ENCODE measurements at regions not wholly inside any gene's neighbourhood (a gene's known extent, or its start where the extent isn't known, plus 50 kb on each side); places are given as distances from the start of the nearest gene placed in this dataset.

DNA sequence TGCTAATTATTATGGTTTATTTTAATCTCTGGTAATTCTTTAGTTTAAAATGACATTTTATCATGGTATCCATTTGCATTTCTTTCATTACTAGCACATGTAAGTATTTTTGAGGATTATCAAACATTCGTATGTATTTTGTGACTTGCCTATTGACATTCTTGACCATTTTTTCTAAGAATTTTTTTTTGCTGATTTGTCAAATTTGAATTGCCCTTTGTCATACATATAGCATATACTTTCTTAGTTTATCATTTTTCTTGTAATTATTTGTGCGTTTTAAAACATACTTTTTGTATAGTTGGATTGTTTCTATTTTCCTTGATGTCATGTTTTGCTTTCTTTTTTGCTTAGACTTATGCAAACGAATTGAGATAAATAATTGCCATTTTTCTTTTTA lies 358.5 kb upstream of the RBMS3 start:
- Histone ChIP-seq H3K9ac (ENCODE audit: insufficient read length) (no peak overlapping the region), H3K36me3 (ENCODE audit: insufficient read depth, low read length) (no peaks in the 10 kb centered on the region), H3K9me3 (ENCODE audit: low read depth, low read length) (no peaks in the 10 kb centered on the region), H3K27ac (no peak overlapping the region), H3K4me3 (no peak overlapping the region)
- no peak for DNase-seq (ENCODE audit: low read depth, low spot score)
- no peak for TF ChIP-seq FOXP2 (optimal IDR thresholded peaks at IDR 0.05; ENCODE audit: control extremely low read depth, extremely low read length, insufficient read depth)
- no peak for TF ChIP-seq POLR2AphosphoS5 (IDR thresholded peaks at IDR 0.05; ENCODE audit: borderline replicate concordance, low read depth, low read length)
- no peak for TF ChIP-seq EZH2 (IDR thresholded peaks at IDR 0.05)

DNA sequence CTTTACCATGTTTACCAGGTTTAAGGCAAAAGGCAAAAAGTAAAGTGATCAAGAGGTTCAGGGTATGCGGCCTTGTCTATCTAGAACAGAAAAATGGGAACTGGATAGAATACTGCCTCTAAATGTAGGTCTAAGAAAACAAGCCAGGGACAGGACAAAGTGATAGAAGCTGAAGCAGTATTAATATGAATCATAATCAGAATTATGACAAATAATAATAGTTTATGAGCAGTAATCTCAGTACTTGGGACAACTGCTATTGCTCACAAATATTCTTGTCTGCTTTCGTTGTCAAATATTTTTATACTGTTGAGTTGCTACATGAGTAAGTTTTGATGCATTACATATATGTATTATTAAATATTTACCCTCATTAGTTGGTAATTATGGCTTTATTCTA lies 356.9 kb upstream of the RBMS3 start:
- no peak overlapping the region for H3K9ac ChIP-seq (ENCODE audit: insufficient read length)
- TF ChIP-seq EZH2 (IDR thresholded peaks at IDR 0.05), result no peak
- no peak for TF ChIP-seq POLR2AphosphoS5 (IDR thresholded peaks at IDR 0.05; ENCODE audit: borderline replicate concordance, low read depth, low read length)
- no peak for TF ChIP-seq FOXP2 (optimal IDR thresholded peaks at IDR 0.05; ENCODE audit: control extremely low read depth, extremely low read length, insufficient read depth)
- no peak for DNase-seq (ENCODE audit: low read depth, low spot score)
- H3K9me3 ChIP-seq (ENCODE audit: low read depth, low read length), result no peaks in the 10 kb centered on the region
- H3K27ac ChIP-seq, result no peak overlapping the region
- no peak overlapping the region for H3K4me3 ChIP-seq
- H3K36me3 ChIP-seq (ENCODE audit: insufficient read depth, low read length), result no peaks in the 10 kb centered on the region

DNA sequence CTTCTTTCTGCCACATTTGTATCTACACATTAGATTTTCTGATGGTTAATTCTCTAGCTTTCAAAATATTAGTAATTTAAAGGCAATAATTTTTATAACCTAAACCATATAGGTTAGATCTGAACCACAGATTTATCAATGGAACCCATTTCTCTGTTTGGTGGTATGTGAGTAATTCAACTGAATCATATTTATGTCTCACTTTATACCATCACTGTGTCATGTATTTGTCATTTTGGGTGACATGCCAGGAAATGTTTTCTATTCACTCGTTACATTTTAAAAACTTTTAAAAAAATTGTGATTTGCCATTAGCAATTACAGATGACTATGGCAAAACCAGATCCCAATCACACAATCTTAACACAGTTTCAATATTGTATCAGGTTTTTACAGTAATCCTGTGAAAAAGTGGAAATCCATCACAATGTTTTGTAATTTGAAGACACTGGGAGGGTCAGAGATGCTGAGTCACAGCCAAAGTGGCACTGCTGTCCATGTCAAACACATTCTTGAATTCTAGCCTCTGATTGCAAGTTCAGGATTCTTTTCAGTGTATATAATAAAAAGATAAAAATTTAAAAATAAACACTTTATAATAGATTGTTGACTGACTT lies 356.0 kb upstream of the RBMS3 start:
- TF ChIP-seq FOXP2 (optimal IDR thresholded peaks at IDR 0.05; ENCODE audit: control extremely low read depth, extremely low read length, insufficient read depth) (no peak), POLR2AphosphoS5 (IDR thresholded peaks at IDR 0.05; ENCODE audit: borderline replicate concordance, low read depth, low read length) (no peak), EZH2 (IDR thresholded peaks at IDR 0.05) (no peak)
- no peak overlapping the region for H3K9ac ChIP-seq (ENCODE audit: insufficient read length)
- H3K36me3 ChIP-seq (ENCODE audit: insufficient read depth, low read length), result no peaks in the 10 kb centered on the region
- no peak overlapping the region for H3K4me3 ChIP-seq
- DNase-seq (ENCODE audit: low read depth, low spot score), result no peak
- H3K27ac ChIP-seq, result no peak overlapping the region
- H3K9me3 ChIP-seq (ENCODE audit: low read depth, low read length), result no peaks in the 10 kb centered on the region

DNA sequence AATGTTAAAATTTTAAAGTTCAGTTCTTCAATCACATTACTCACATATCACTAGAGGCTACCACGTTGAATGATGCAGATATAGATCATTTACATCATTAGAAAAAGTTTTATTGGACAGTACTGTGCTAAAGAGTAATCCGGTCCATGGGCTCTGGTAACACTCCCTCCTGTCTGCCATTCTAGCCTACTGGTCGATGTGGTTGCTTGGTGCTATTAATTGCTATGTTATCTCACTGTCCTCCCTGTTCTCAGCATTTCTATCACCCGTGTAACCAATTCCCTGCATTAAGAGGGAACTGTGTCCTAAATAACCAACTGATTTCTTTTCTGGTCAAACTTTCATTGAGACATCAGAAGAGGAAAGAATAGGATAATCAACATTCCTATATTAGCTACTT lies 347.5 kb upstream of the RBMS3 start:
- no peak for DNase-seq (ENCODE audit: low read depth, low spot score)

DNA sequence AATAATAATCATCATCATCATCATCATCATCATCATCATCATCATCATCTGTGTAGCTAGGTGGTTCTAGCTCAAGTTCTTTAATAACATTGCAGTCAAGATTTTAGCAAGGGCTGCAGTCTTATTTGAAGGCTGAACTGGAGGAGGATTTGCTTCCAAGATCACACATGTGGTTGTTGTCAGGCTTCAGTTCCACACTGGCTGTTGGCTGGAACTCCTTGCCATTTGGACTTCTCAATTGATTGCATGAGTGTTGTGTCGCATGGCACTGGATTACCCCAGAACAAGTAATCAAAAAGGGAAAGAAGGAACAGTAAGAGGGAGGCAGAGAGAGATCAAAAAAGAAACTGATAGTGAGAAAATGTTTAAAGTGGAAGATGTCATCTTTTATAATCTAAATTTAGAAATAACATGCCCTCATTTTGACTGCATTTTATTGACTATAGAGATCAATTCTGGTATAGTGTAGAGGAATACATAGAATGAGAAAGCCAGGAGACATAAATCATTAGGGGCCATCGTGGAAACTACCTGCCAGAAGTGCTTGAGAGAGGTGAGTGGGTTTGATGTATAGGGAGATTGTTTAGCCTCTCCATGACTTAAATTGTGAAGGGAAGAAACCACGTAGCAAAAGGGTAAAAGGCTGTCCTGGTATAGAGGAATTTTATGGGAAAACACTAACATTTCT lies 346.6 kb upstream of the RBMS3 start:
- Histone ChIP-seq H3K9me3 (ENCODE audit: low read depth, low read length) (no peaks in the 10 kb centered on the region), H3K9ac (ENCODE audit: insufficient read length) (no peak overlapping the region), H3K4me3 (no peak overlapping the region), H3K36me3 (ENCODE audit: insufficient read depth, low read length) (no peaks in the 10 kb centered on the region), H3K27ac (no peak overlapping the region)
- TF ChIP-seq EZH2 (IDR thresholded peaks at IDR 0.05), result no peak
- no peak for TF ChIP-seq POLR2AphosphoS5 (IDR thresholded peaks at IDR 0.05; ENCODE audit: borderline replicate concordance, low read depth, low read length)
- TF ChIP-seq FOXP2 (optimal IDR thresholded peaks at IDR 0.05; ENCODE audit: control extremely low read depth, extremely low read length, insufficient read depth), result no peak
- DNase-seq (ENCODE audit: low read depth, low spot score), result no peak

More for the DNA sequence above, 347.5 kb upstream of the RBMS3 start:
- no peaks in the 10 kb centered on the region for H3K36me3 ChIP-seq (ENCODE audit: insufficient read depth, low read length)
- H3K9ac ChIP-seq (ENCODE audit: insufficient read length), result no peak overlapping the region
- no peaks in the 10 kb centered on the region for H3K9me3 ChIP-seq (ENCODE audit: low read depth, low read length)
- H3K4me3 ChIP-seq, result no peak overlapping the region
- H3K27ac ChIP-seq, result no peak overlapping the region
- no peak for TF ChIP-seq FOXP2 (optimal IDR thresholded peaks at IDR 0.05; ENCODE audit: control extremely low read depth, extremely low read length, insufficient read depth)
- TF ChIP-seq POLR2AphosphoS5 (IDR thresholded peaks at IDR 0.05; ENCODE audit: borderline replicate concordance, low read depth, low read length), result no peak
- TF ChIP-seq EZH2 (IDR thresholded peaks at IDR 0.05), result no peak

- H3K4me3 ChIP-seq, result no peak overlapping the region
- no peak for DNase-seq (ENCODE audit: low read depth, low spot score)
Measured at GRCh38 chr3:28935146-28935545, 345.7 kb upstream of the RBMS3 start.

DNA sequence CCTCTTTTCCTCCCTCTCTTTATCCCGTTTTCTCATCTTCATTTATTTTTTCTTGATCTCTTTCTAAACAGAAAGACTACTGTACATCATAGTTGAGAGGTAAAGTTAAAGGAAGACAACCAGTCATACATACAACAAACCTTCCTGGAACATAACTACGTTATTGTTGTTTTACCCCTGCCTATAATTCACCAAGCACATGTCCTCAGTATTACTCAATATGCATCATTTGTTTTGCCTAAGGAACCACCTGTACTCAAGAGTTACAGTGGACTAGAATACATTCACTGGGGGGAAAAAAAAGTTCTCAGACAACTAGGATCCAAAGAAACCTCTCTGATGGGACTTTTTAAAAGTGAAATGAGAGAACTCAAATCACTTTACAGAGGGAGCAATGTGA lies 344.7 kb upstream of the RBMS3 start:
- no peak for DNase-seq (ENCODE audit: low read depth, low spot score)
- Histone ChIP-seq H3K4me3 (no peak overlapping the region), H3K9ac (ENCODE audit: insufficient read length) (no peak overlapping the region), H3K9me3 (ENCODE audit: low read depth, low read length) (no peaks in the 10 kb centered on the region), H3K27ac (no peak overlapping the region), H3K36me3 (ENCODE audit: insufficient read depth, low read length) (no peaks in the 10 kb centered on the region)
- TF ChIP-seq FOXP2 (optimal IDR thresholded peaks at IDR 0.05; ENCODE audit: control extremely low read depth, extremely low read length, insufficient read depth) (no peak), EZH2 (IDR thresholded peaks at IDR 0.05) (no peak), POLR2AphosphoS5 (IDR thresholded peaks at IDR 0.05; ENCODE audit: borderline replicate concordance, low read depth, low read length) (no peak)

More at GRCh38 chr3:28935146-28935545, 345.7 kb upstream of the RBMS3 start:
- no peaks in the 10 kb centered on the region for H3K36me3 ChIP-seq (ENCODE audit: insufficient read depth, low read length)
- no peaks in the 10 kb centered on the region for H3K9me3 ChIP-seq (ENCODE audit: low read depth, low read length)
- TF ChIP-seq POLR2AphosphoS5 (IDR thresholded peaks at IDR 0.05; ENCODE audit: borderline replicate concordance, low read depth, low read length) (no peak), FOXP2 (optimal IDR thresholded peaks at IDR 0.05; ENCODE audit: control extremely low read depth, extremely low read length, insufficient read depth) (no peak), EZH2 (IDR thresholded peaks at IDR 0.05) (no peak)
- H3K27ac ChIP-seq, result no peak overlapping the region
- H3K9ac ChIP-seq (ENCODE audit: insufficient read length), result no peak overlapping the region

GRCh38 chr3:28940530-28940929 lies 340.3 kb upstream of the RBMS3 start:
- DNase-seq (ENCODE audit: low read depth, low spot score), result no peak
- no peak for TF ChIP-seq POLR2AphosphoS5 (IDR thresholded peaks at IDR 0.05; ENCODE audit: borderline replicate concordance, low read depth, low read length)
- TF ChIP-seq FOXP2 (optimal IDR thresholded peaks at IDR 0.05; ENCODE audit: control extremely low read depth, extremely low read length, insufficient read depth), result no peak
- no peak for TF ChIP-seq EZH2 (IDR thresholded peaks at IDR 0.05)
- H3K36me3 ChIP-seq (ENCODE audit: insufficient read depth, low read length), result no peaks in the 10 kb centered on the region
- no peak overlapping the region for H3K9ac ChIP-seq (ENCODE audit: insufficient read length)
- no peak overlapping the region for H3K27ac ChIP-seq
- H3K4me3 ChIP-seq, result no peak overlapping the region
- no peaks in the 10 kb centered on the region for H3K9me3 ChIP-seq (ENCODE audit: low read depth, low read length)

All from SK-N-MC (cell line).